Activated CD4-positive, alpha-beta T cell treated with anti-CD3 and anti-CD28 coated beads, Interleukin-2, amount 50 U/mL, for 48 hours (primary cell): ENCODE measurements at regions not wholly inside any gene's neighbourhood (a gene's known extent, or its start where the extent isn't known, plus 50 kb on each side); places are given as distances from the start of the nearest gene placed in this dataset.

Experiments used
- DNase-seq, 2 experiments: peaks; one replicate each; pipeline ENCODE4 v3.0.0-alpha.2; 2020

GRCh38 chr6:167643223-167643622, 183.5 kb upstream of the AFDN start:
- no peak for DNase-seq

DNA sequence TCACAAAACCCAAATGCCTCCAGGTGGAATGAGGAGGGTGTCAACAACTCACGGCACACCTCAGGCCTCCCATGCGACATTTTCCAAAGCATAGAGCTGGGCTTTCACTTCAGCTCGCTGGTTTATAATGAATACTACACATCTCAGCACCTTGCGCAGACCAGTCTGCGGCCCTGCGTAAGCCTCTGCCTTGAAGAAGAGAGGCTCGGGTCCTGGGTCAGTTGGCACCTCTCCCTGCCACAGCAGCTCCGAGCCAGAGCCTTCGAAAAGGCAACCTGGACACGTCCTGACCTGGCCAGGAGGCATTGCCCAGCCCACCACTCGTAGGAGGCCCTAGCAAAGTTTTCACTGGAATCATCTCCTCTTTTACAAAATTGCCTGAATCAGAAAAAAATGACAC, 183.0 kb upstream of the AFDN start:
- DNase-seq: no peak

DNA sequence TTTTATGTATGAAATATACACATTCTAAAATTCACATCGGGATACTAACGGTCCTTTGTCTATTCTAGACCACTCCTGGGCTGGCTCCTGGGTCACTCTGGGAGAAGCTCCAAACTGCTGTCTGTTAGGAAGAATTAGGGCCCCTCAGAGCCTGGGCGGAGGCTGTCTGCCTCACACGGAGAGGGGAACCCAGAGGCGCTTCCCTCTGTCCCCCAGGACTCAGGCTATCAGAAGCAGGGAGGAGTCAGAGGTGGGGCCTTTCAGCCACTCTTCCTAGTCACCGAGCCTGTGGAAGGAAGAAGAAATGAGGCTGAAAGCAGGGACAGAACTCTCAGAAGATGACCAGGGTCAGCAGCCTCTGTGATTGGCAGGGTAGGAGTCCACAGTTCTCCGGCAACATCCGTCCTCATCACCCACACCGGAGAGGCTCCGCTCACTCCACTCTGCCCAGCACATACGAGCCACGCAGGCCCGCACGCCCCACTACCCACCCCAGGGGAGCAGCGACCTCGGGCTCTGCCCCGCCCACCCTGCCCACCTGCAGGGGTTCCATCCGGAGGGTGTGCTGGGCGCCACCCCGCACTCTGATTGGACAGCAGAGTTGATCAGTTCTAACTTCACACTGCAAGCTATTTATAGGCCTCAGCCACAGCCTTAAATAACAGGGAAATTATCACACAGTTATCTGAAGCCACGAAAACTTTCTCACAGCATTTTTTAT, 182.1 kb upstream of the AFDN start:
- no peak for DNase-seq

DNA sequence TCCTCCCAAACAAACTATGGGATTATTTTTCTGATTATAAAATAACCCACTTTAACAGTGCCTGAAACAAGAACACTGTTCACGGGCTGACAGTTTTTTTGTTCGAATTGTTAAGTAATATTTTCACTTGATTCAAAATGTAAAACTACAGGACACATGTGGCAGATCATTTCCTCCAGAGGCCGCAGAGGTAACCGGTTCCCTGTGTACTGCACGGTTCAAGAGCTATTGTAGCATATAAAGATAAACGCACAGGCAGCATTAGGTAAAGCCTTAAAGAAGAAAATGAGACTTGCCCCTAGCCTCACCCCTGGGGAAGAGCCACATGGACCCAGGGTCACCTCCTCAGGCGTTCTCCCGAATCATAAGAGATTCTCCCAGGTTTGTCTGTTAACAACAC, 181.3 kb upstream of the AFDN start:
- no peak for DNase-seq

DNA sequence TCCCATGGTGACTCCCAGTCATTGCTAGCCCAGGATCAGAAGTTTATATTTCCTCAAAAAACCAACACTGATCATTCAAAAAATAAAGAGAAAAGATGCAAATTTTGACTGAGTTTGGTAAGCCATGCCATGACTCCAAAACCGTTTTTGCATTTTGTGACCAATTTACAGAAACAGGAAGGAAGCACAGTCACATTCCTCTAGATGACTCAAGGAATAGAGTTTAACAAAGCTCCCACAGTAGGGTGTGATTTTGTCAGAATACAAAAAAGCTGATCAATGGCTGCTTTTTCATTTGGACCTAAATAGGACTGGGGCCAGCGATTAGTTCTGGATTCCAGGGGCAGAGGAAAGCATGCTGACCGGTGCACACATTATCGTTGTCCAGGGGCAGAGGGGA, 179.4 kb upstream of the AFDN start:
- no peak for DNase-seq

DNA sequence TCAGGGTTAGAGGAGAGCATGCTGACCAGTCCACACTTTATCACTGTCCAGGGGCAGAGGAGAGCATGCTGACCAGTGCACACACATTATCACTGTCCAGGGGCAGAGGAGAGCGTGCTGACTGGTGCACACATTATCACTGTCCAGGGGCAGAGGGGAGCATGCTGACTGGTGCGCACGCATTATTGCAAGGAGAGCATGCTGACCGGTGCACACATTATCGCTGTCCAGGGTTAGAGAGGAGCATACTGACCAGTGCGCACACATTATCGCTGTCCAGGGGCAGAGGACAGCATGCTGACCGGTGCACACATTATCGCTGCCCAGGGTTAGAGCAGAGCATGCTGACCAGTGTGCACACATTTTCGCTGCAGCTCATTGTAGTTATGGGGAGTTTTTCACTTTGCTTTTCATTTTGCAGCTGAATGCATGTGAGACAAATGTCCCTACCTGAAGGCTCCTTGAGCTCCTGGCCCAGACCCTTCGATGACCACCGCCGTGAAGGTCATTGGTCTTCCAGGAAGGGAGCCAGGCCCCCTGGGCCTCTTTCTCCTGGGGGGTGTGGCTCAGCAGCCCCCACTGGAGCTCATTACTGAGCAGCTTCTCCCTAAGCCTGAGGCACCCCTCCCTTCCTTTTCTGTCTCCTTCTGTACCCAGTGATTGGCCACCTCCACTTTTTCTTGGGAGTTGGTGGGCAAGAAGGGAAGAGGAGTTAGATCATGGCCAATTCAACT, 178.8 kb upstream of the AFDN start:
- DNase-seq: no peak

DNA sequence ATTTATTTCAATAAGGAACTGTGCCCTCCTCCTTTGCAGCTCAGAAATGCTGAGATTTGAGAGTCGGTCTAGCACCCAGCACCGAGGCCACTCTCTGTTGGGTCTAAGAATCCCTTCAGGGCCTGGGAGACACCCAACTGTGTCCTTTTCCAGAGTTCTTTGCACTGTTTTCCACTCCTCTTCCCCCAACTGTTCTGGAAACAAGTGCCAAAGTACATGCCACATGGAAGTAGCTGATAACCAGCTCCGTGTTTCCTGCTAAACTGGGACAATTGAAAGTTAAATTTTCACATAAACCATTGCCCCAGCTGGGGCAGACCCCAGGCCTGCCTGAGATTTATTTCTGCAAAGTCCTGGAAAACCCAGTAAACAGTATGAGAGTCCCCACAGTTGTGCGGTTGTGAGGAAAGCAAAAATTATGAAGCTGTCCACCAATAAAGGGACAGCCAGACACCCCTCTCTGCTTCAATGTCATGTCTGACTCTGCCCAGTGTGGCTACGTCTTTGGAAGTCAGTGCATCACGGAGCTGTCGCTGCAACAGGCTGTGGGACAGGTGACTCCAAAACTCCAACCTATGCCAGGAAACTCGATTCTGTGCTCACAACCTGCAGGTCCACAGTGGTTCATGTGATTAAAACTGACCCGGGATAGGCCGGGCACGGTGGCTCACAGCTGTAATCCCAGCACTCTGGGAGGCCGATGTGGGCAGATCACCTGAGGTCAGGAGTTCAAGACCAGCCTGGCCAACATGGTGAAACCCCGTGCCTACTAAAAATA, 178.0 kb upstream of the AFDN start:
- DNase-seq: no peak

- no peak for DNase-seq
These were observed 177.2 kb upstream of the AFDN start for GRCh38 chr6:167649476-167649875.

DNA sequence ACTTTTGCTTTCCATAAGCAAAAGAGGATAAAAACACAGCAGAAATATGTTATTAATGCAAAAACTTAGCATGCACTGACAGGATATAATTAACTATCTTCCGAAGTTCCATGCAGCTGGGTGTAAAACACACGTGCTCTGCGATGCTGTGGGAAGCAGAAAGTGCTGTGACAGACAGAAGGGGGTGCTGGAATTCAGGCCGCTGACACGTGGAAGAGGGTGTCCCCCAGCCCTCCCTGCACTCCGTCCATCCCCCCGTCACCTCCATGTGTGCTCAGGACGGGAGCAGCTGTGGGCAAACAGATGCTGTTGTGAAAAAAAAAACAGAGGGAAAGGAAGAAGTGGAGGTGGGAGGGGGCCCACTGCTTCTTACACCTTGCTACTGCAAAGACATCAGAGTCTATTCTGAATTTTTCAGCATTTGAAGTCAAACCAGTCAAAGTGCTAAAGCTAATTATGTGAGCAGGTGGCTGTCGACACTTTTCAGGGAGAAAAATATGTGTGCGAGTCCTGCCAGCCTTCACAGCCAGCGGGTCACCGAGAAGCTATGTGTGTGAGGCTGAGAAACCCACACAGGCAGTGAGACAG, 175.9 kb upstream of the AFDN start:
- no peak for DNase-seq

GRCh38 chr6:167651318-167652041, 175.2 kb upstream of the AFDN start:
- DNase-seq: no peak

DNA sequence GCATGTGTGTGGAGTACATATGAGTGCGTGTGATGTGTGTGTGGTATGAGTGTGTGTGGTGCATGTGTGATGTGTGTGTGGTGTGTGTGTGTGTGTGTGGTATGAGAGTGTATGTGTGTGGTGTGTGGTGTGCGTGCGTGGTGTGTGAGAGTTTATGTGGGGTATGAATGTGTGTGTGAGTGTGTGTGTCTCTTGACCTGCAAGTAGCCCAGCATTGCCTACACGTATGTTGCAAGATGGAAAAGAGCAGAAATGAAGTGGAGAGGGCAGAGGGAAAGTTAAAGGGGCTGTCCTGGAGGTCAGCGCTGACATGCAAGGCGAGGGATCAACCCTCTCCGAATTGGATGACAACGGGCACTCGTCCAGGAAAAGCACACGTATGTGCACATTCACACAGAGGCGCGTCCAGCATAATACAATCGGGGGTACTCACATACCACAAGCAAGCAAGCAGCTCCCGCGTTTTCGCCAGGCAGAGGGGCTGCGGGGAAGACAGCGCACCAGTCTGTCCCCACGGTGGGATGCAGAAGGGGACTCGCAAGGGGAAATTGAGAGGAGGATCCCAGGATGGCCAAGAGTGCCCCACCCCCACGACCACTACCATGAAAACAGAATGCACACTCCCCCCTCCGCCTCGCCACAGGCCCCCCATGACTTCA, 174.5 kb upstream of the AFDN start:
- DNase-seq: no peak

- no peak for DNase-seq
These were observed 174.0 kb upstream of the AFDN start for GRCh38 chr6:167652701-167653095.

DNA sequence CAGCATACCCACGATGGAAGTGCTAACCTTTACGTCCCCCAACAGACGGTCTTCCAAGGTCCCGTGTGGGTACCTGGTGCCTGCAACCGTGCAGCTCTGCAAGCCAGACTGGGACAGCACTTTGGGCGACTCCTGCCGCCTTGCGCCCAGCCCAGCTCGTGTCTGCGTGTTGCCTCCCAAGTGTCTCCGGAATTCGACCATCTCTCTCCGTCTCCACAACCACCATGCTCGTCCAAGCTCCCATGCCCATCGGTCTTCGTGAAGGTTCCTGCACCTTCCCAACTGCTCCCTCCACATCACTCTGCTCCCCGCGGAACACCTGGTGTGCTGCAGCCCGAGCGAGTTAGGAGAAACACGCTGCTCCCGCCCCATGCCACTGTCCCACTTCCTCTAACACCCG, 173.2 kb upstream of the AFDN start:
- no peak for DNase-seq

GRCh38 chr6:167654389-167654788, 172.3 kb upstream of the AFDN start:
- DNase-seq: no peak

GRCh38 chr6:167655174-167655821, 171.4 kb upstream of the AFDN start:
- no peak for DNase-seq

DNA sequence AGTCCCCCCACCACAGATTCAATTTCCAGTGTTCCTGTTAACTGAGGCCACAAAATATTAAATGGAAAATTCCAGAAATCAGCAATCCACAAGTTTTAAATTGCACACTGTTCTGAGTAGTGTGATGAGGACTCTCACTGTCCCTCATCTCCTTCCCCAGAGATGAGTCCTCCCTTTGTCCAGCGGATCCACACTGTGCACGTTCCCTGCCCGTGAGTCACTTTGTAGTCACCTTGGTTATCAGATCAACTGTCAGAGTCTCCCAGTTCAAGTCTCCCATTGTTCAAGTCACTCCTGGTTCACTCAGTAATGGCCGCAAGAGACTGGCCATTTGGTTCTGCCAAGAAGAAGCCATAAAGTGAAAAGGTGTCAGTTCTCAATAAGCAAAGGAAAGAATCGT, 168.6 kb upstream of the AFDN start:
- DNase-seq: no peak

GRCh38 chr6:167659046-167659445, 167.7 kb upstream of the AFDN start:
- no peak for DNase-seq

- DNase-seq: no peak
These were observed 166.3 kb upstream of the AFDN start for GRCh38 chr6:167660424-167660823.

DNA sequence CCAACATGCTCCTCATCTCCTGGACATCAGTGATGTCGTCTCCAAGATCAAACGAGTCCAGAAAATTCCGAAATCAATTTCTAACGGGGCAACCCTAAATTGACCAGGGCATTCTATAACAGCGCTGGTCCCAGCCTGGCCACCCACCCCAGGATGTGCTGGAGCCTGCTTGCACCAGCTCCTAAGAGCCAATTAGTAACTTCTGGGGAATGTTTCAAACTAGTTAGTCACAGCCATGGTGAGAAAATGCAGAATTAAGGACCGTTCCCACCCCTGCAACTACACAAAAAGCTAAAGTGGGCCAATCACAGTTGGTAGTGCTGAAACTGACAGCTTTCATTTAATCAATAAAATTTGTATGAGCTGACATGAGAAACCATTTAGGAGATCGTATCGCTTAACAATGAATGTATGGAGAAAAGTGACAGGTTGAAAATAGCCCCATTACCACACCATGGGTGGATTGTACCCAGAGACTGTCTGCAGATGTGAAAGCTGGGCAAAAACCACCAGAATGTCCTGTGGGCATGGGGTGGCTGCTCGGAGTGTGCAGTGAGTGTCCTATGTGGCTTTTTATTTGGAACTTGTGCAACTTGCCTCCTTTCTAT, 165.7 kb upstream of the AFDN start:
- DNase-seq: no peak

GRCh38 chr6:167661552-167662044, 165.1 kb upstream of the AFDN start:
- no peak for DNase-seq
